Stomach (tissue), 8 donors: ENCODE measurements at regions not wholly inside any gene's neighbourhood (a gene's known extent, or its start where the extent isn't known, plus 50 kb on each side); places are given as distances from the start of the nearest gene placed in this dataset.

Experiments used
- DNase-seq, 2 donors: peaks; one replicate each; pipeline versions ENCODE4 v3.0.0 to v3.0.0-alpha.2; 2013 to 2019
- H3K27ac ChIP-seq, 5 donors: fragments of 200-600 bp in 4 of 5; sonication (generic) in 4 of 5; one replicate each; pipeline ENCODE4 v1.5.1; 2013 to 2019; ENCODE audit warnings: mild to moderate bottlenecking in 1 of 5, moderate library complexity in 1 of 5
- H3K27me3 ChIP-seq, 3 donors: fragments of 200-600 bp; sonication (generic); one replicate each; pipeline ENCODE4 v1.5.1; 2017 to 2019; ENCODE audit warnings: mixed run types in 1 of 3
- H3K36me3 ChIP-seq, 4 donors: fragments of 200-600 bp; sonication (generic); 1 replicate in 3 of 4; 2 replicates in 1 of 4; pipeline ENCODE4 v1.5.1; 2016 to 2019
- H3K4me1 ChIP-seq, 4 donors: fragments of 200-600 bp; sonication (generic); one replicate each; pipeline ENCODE4 v1.5.1; 2016 to 2019
- H3K4me3 ChIP-seq, 4 donors: fragments of 200-600 bp; sonication (generic) in 3 of 4; one replicate each; pipeline ENCODE4 v1.5.1; 2016 to 2019; ENCODE audit warnings: mild to moderate bottlenecking in 1 of 4
- H3K9me3 ChIP-seq, 4 donors: fragments of 200-600 bp; sonication (generic); one replicate each; pipeline ENCODE4 v1.5.1; 2016 to 2019
- CTCF ChIP-seq, 7 experiments: fragments of 450-650 bp in 4 of 7; fragments of 200-600 bp in 3 of 7; sonication (generic) in 3 of 7; IDR thresholded peaks; one replicate each; pipeline ENCODE4 v1.5.1; 2016 to 2019; ENCODE audit warnings: antibody characterized with exemption in 7 of 7, control low read depth in 2 of 7, mild to moderate bottlenecking in 1 of 7
- EP300 ChIP-seq: sonication (generic); formaldehyde crosslinking; IDR thresholded peaks from one replicate; pipeline ENCODE4 v1.6.1; 2017; ENCODE audit warnings: antibody characterized with exemption
- POLR2A ChIP-seq, 4 donors: fragments of 450-650 bp; IDR thresholded peaks; one replicate each; pipeline ENCODE4 v1.6.1; 2016; ENCODE audit warnings: antibody characterized with exemption in 4 of 4, control low read depth in 2 of 4, mild to moderate bottlenecking in 1 of 4, moderate library complexity in 1 of 4
- POLR2AphosphoS5 ChIP-seq, 3 donors: sonication (generic); formaldehyde crosslinking; IDR thresholded peaks; one replicate each; pipeline ENCODE4 v1.6.1; 2016; ENCODE audit warnings: antibody characterized with exemption in 3 of 3
- WGBS, 5 donors: extraction: QIAGEN DNeasy Blood & Tissue Kit in 3 of 5; methylation state at CpG; one replicate each; pipeline versions ENCODE4 v1.1.5 to v1.1.7; 2013 to 2018; 5-methylcytosine and 5-hydroxymethylcytosine counted together
- intact Hi-C: fragments of 100-400 bp; cut with DNase I; formaldehyde crosslinking; loops from one replicate; pipeline ENCODE4 v1.15.1; 2023; ENCODE audit warnings: low total_unique reads
- donor health status: healthy with polysubstance abuse.
- donor health status: Bipolar disorder and iron deficiency.
- donor health status: healthy.

- Histone ChIP-seq H3K27me3 (no peaks in the 10 kb centered on the region), H3K9me3 (no peaks in the 10 kb centered on the region), H3K4me3 (no peak overlapping the region), H3K27ac (no peak overlapping the region), H3K4me1 (no peaks in the 10 kb centered on the region), H3K36me3 (no peaks in the 10 kb centered on the region)
- no peak for TF ChIP-seq EP300
- no peak for TF ChIP-seq POLR2A (IDR thresholded peaks at IDR 0.05)
- TF ChIP-seq POLR2AphosphoS5 (IDR thresholded peaks at IDR 0.05): no peak
- TF ChIP-seq CTCF (IDR thresholded peaks at IDR 0.05): no peak
- DNase-seq: no peak
- intact Hi-C loops: no loop called here
- WGBS, 5 donors: 40 to 59% (median 54%) methylated on average over 3 of the region's 3 CpGs
These were observed 268.1 kb downstream of the PLOD2 start for GRCh38 chr3:145892869-145893268.

- DNase-seq: no peak
- no peaks in the 10 kb centered on the region for H3K27me3 ChIP-seq
- 61 to 80% (median 73%) methylated on average over 2 of the region's 2 CpGs for WGBS, 5 donors
- no peak overlapping the region for H3K27ac ChIP-seq
- no peaks in the 10 kb centered on the region for H3K4me1 ChIP-seq
- no peaks in the 10 kb centered on the region for H3K36me3 ChIP-seq
- no peak overlapping the region for H3K4me3 ChIP-seq
- intact Hi-C loops: no loop called here
- TF ChIP-seq CTCF (IDR thresholded peaks at IDR 0.05) (no peak), EP300 (no peak), POLR2AphosphoS5 (IDR thresholded peaks at IDR 0.05) (no peak), POLR2A (IDR thresholded peaks at IDR 0.05) (no peak)
- H3K9me3 ChIP-seq: no peaks in the 10 kb centered on the region
These were observed 267.7 kb downstream of the PLOD2 start for GRCh38 chr3:145893331-145893730.

- Histone ChIP-seq H3K27ac (no peak overlapping the region), H3K4me1 (no peaks in the 10 kb centered on the region), H3K4me3 (no peak overlapping the region), H3K9me3 (no peaks in the 10 kb centered on the region), H3K27me3 (no peaks in the 10 kb centered on the region), H3K36me3 (no peaks in the 10 kb centered on the region)
- intact Hi-C loops: no loop called here
- TF ChIP-seq POLR2A (IDR thresholded peaks at IDR 0.05) (no peak), EP300 (no peak), POLR2AphosphoS5 (IDR thresholded peaks at IDR 0.05) (no peak), CTCF (IDR thresholded peaks at IDR 0.05) (no peak)
- DNase-seq: no peak
- WGBS, 5 donors: 67 to 76% (median 73%) methylated on average over 3 of the region's 3 CpGs
These were observed 262.5 kb downstream of the PLOD2 start for GRCh38 chr3:145898487-145898886.

GRCh38 chr3:145899241-145899640 lies 261.7 kb downstream of the PLOD2 start:
- no peaks in the 10 kb centered on the region for H3K27me3 ChIP-seq
- intact Hi-C loops: no loop called here
- no peak for DNase-seq
- H3K36me3 ChIP-seq: no peaks in the 10 kb centered on the region
- no peaks in the 10 kb centered on the region for H3K9me3 ChIP-seq
- H3K4me1 ChIP-seq: no peaks in the 10 kb centered on the region
- H3K4me3 ChIP-seq: no peak overlapping the region
- no peak for TF ChIP-seq CTCF (IDR thresholded peaks at IDR 0.05)
- no peak for TF ChIP-seq EP300
- no peak for TF ChIP-seq POLR2AphosphoS5 (IDR thresholded peaks at IDR 0.05)
- no peak for TF ChIP-seq POLR2A (IDR thresholded peaks at IDR 0.05)
- no peak overlapping the region for H3K27ac ChIP-seq
- 58 to 77% (median 70%) methylated on average over 4 of the region's 4 CpGs for WGBS, 5 donors
